ENCODE measurements at regions not wholly inside any gene's neighbourhood (a gene's known extent, or its start where the extent isn't known, plus 50 kb on each side); places are given as distances from the start of the nearest gene placed in this dataset.
A peak's percentile ranks its signal among the peaks of the same experiment; 100 is the strongest.

DNA sequence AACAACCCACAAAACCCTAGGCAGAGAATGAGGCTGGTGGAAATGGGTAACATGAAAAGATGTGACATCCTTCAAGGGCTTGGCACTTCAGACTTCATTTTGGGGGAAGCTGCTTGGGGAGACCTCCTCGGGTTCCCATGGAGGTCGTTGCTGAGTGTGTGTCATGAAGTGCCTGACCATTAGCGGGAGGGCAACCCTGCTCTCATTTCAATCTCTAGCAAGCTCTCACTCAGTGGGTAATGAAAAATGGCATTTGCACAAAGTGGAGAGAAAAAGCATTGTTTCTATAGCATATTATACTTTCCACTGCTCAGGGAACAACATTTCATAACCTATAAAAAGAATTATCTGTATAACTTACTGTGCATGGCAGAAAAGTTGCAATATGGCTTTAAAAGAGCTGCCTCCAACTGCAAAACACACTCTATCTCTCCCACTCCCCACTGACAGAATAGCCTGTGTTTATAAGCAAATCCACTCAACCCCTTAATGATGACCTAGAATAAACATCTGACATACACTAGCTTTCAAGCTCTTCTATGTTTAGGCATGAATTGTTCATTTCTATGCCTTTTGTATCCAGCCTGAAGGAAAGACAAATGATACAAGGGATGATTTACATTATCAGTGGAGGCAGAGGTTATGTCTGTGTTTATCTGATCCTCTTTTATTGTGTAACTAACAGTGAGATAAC is 357.2 kb downstream of the ZSWIM6 start:
- DNase-seq: no peak

- no peak for DNase-seq
Observed at GRCh38 chr5:61697809-61698558, 365.9 kb downstream of the ZSWIM6 start.

DNA sequence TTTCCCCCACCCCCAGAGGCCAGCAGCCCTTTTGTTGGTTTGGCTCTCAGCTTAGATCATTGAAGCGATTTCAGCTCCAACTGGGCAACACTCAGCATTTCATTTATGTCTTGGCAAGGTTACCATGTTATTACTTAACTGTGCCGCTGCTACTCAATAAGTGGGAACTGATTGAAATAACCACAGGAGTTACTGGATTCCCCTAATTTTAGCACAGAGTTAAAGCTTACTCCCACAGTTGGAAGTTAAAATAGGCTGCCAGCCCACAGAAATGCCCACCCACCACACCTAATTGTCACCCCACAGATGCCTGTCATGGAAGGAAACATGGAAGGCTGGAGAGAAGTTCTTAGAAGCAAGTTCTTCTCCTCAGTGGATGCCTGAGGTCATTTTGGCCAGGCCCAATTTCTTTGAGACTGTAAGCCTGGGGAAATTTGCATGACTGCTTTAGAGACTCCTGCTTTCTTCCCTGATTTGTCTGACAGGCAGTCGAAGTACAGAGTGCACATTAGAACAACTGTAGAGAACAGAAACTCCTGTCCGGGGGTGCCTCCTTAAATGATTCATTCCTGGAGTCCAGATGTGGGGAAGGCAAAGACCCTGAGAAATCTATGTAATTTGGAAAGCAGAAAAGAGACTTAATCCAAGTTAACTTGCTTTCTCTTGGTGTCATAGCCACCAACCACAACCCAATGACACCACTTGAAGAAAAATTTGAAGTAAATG is 370.0 kb downstream of the ZSWIM6 start:
- peak in 1 of 2 donors; percentile 2 for DNase-seq

GRCh38 chr5:61702784-61703183 is 370.7 kb downstream of the ZSWIM6 start:
- DNase-seq: peak in 1 of 2 donors; percentile 1

DNA sequence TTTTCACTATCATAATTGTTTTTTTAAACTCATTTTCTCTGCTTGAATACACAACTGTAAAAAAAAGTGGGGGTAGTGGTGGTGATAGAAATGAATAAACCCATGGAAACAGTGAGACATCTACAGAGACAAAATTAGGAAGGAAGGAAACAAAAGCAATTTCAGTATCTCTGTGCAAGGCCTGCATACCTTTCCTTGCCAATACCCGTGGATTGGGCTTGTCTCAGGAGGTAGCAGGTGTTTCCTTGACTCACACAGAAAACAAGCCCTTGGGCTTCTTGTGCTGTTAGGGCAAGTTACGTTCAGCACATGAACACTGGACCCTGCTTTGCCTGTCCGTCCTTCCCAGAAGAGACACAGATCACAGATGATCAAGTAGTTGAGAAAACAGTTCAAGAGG is 372.2 kb downstream of the ZSWIM6 start:
- no peak for DNase-seq

DNA sequence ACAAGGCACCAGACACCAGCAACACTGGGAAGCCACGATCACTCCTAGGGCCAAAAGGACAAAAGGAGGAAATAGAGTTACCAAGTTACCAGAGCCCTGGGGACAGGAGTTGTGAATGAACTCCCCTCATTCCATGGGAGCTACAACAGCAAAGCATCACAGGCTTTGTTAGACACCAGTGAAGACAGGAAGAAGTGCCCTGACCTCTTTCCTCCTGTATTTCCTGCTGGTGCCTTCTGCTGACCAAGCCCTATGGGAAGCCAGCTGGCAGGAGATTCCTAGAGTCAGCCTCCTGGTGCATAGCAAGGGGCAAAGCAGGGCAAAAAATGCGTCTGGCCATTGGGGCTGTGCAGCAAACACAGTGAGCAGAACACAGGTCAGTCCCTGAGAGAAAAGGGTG is 374.7 kb downstream of the ZSWIM6 start:
- DNase-seq: no peak

DNA sequence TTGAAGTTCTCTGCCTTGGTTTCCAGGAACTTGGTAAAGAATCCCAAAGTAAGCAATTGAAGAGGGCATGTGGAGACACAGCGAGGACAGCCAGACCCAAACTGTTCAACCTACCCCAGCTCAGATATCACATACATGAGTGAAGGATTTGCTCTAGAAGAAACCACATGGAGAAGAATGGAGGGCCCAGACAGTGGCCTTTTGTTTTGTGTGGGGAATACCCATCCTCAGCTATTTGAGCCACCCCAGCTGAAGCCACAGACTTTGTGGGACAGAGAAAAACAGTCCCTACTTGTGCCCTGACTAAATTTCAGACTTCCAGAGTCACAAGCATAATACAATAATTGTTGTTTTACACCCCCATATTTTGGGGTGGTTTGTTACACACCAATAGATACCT is 387.1 kb downstream of the ZSWIM6 start:
- DNase-seq: no peak

GRCh38 chr5:61720829-61721228 is 388.8 kb downstream of the ZSWIM6 start:
- DNase-seq: no peak

GRCh38 chr5:61724102-61724501 is 392.0 kb downstream of the ZSWIM6 start:
- no peak for DNase-seq

GRCh38 chr5:61728287-61728686 is 396.2 kb downstream of the ZSWIM6 start:
- no peak for DNase-seq

DNA sequence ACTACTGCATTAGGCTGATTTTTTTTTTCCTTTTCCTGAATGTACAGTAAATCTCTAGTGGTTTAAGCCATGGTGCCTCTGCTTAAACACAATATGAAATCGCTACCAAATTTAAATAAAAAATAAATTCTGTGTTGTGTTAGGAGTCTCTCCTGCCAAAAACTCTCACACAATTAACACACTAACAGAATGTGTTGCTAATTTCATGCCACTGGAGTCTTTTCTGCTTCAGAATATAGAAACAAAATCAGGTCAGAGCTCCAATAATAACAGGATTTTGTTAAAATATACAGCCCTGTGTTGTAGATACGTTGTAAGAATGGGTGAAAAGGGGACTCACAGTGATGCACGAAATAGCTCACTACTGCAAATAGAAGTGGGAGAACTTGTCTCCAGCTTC is 398.8 kb downstream of the ZSWIM6 start:
- no peak for DNase-seq

GRCh38 chr5:61731267-61731945 is 399.3 kb downstream of the ZSWIM6 start:
- no peak for DNase-seq

DNA sequence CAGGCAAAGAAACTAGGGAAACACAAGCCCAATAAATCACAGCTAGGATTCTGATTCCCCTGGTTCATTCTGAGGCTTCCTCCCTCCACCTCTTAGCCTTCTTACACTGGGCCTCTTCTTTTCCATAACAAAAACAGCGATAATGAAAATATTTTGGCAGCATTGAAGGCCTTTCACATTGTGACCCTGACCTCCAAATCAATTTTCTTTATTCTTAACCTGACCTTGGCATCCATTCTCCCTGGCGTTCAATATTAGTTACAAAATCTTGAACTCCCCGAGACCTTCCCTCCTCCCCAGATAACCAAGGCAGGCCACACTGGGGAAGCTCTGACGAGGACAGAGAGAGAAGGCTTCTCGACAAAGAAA is 399.9 kb downstream of the ZSWIM6 start:
- DNase-seq: no peak

GRCh38 chr5:61732369-61732768 is 400.3 kb downstream of the ZSWIM6 start:
- DNase-seq: no peak

DNA sequence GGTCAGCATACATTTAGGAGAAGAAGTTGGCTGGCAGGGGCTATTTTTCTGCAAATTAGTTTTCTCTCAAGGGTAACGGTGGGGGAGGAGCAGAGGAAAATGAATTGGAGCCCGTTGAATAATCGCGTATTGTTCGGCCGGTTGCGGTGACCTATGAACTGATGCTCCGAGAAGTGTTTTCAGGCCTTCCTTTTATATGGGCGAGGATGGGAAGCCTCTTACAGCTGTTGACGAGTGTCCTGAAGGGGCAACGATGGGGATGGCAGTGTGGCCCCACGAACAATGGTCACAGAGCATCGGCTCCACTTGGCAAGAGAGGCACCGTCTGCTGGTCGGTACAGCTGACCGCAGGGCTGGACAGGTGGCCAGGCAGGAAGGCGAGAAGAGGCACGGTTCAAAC is 400.7 kb downstream of the ZSWIM6 start:
- no peak for DNase-seq

- no peak for DNase-seq
Observed at GRCh38 chr5:61734001-61734400, 401.9 kb downstream of the ZSWIM6 start.

DNA sequence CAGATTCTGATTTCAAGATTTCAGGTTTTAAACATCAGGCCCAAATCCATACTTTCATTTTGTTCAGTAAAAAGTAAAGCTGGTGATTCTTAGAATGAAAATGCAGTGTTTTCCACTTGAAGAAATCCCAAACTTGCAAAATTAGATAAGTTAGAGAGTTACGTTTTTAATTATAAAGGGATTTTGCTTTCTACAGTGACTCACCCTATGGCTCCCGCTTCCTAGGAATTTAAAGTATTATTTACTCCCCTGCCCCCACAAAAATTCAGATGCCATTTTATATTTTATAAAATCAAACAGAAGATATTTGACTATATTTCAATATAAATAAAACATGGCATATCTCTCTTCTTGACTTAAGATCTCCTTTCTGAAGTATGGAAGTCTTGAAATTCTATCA is 402.9 kb downstream of the ZSWIM6 start:
- DNase-seq: no peak

DNA sequence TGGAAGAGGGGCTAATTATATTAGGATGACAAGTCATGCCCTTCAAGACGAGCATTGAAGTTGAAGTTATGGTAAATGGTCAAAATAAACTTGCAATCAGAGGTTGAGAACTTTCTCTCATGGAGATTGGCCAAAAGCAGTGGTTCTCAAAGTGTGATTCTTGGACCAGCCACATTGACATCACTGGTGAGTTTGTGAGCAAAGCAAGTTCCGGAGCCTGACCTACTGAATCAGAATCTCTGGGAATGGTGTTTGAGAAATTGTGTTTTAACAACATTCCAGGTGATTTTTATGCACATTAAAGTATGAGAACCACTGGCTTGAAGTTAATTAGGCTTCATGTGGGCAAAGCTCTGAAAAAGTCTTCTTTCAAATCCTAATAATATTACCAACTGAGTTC is 403.5 kb downstream of the ZSWIM6 start:
- no peak for DNase-seq

- DNase-seq: no peak
Observed at GRCh38 chr5:61735995-61736394, 403.9 kb downstream of the ZSWIM6 start.

GRCh38 chr5:61737301-61737963 is 405.4 kb downstream of the ZSWIM6 start:
- no peak for DNase-seq

- no peak for DNase-seq
Observed at GRCh38 chr5:61737964-61738340, 405.9 kb downstream of the ZSWIM6 start.

DNA sequence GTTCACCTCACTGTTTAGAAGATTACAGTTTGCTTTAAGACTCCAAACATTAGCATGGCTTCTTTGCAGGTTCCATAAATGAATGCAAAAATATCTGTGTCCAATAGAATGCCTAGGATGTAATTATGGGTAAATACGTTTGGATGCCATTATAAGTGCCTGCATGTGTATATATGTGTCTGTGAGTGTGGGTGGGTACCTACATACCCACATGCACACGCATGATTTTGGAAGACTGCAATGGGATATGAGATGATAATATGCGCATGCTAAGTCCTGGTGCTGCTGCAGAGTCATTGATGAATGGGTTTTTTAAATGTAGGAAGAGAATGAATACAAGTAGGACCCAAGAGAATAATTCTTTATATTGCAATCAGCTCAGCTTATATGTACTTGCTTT is 406.4 kb downstream of the ZSWIM6 start:
- no peak for DNase-seq
